Naive thymus-derived CD8-positive, alpha-beta T cell (primary cell): ENCODE measurements at regions not wholly inside any gene's neighbourhood (a gene's known extent, or its start where the extent isn't known, plus 50 kb on each side); places are given as distances from the start of the nearest gene placed in this dataset.

Experiments used
- ATAC-seq, 2 donors: fragments of 150-1000 bp; cut with Tn5 transposase in 1 of 2; sonication (Bioruptor Pico), chemical (Tn5 transposase) in 1 of 2; 1 replicate in 1 of 2; 2 replicates in 1 of 2; pipeline ENCODE4 v1.10.0; 2021; ENCODE audit warnings: mild to moderate bottlenecking in 2 of 2, moderate library complexity in 2 of 2
- POLR2A ChIA-PET: fragments of 350-600 bp; sonication (Branson Sonifier 250); formaldehyde crosslinking; loops from one replicate; lab custom pipeline; 2021; ENCODE audit warnings: antibody characterized with exemption; lab: Charles Lee
- DNase-seq, 10 donors: peaks; one replicate each; pipeline versions ENCODE4 v3.0.0 to v3.0.0-alpha.2; 2020 to 2022
- H3K27ac Mint-ChIP-seq, 10 donors: one replicate each; pipeline ENCODE4 v1.8.0; 2020 to 2022; ENCODE audit warnings: mild to moderate bottlenecking in 10 of 10, mixed read lengths in 10 of 10, moderate library complexity in 4 of 10, inconsistent platforms in 1 of 10
- H3K27me3 Mint-ChIP-seq, 5 donors: one replicate each; pipeline ENCODE4 v1.8.0; 2021 to 2022; ENCODE audit warnings: mixed read lengths in 5 of 5
- H3K36me3 Mint-ChIP-seq, 3 donors: one replicate each; pipeline ENCODE4 v1.8.0; 2020 to 2022; ENCODE audit warnings: mixed read lengths in 3 of 3, mild to moderate bottlenecking in 2 of 3, inconsistent platforms in 1 of 3
- H3K4me1 Mint-ChIP-seq, 4 donors: one replicate each; pipeline ENCODE4 v1.8.0; 2021 to 2022; ENCODE audit warnings: mixed read lengths in 4 of 4
- H3K4me3 Mint-ChIP-seq, 10 donors: one replicate each; pipeline ENCODE4 v1.8.0; 2020 to 2022; ENCODE audit warnings: mild to moderate bottlenecking in 10 of 10, mixed read lengths in 10 of 10, moderate library complexity in 6 of 10, inconsistent platforms in 1 of 10
- H3K9me3 Mint-ChIP-seq, 9 donors: one replicate each; pipeline ENCODE4 v1.8.0; 2020 to 2022; ENCODE audit warnings: mixed read lengths in 9 of 9, mild to moderate bottlenecking in 3 of 9, inconsistent platforms in 1 of 9, moderate library complexity in 1 of 9

DNA sequence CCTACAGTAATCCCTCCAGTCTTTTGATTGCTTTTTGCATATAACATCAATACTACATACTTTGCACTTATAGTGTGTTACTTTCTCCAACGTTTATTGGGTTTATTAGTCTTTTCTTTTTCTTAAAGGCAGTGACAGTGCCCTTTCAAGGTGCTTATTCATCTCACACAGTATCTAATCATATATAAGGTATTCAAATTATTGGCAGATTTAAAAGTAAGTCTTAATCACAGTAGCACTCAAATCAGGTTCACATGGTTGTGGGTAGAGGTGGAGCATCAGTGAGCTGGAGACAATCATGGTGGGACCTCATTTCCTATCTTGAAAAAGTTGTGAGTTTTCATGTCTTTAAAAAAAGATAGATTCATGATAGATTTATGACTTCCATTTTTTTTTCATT lies 706.2 kb downstream of the GALC start:
- H3K9me3 Mint-ChIP-seq: peaks cover 2 to 23% (median 7%) of the 10 kb centered on the region in 9 donors
- POLR2A ChIA-PET: no interaction called here
- DNase-seq (no peak), ATAC-seq (no peak)
- no peaks in the 10 kb centered on the region for H3K27me3 Mint-ChIP-seq
- no peak overlapping the region for H3K4me3 Mint-ChIP-seq
- H3K27ac Mint-ChIP-seq: no peak overlapping the region
- peaks cover 0 to 11% (median 0%) of the 10 kb centered on the region in 3 donors for H3K36me3 Mint-ChIP-seq
- peaks cover 0 to under 1% (median 0%) of the 10 kb centered on the region in 4 donors for H3K4me1 Mint-ChIP-seq

DNA sequence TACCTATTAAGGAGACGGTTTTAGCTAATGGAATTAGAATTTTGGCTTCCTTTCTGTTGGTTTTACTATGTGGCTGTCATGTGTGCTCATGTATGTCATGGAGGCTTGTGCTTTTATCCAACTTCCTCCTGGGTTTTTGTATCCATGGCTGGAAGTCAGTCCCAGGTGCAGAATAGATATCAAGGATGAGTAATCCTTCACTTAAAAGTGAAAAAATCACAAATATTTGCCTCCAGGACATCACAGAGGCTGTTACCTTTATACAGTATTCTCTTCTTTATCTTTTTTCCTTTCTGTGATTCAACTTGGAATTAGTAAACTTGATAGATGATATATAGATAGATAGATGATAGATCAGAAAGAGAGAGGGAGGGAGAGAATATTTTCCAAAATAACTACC lies 706.8 kb downstream of the GALC start:
- H3K27ac Mint-ChIP-seq: no peak overlapping the region
- no peak for ATAC-seq
- DNase-seq: no peak
- POLR2A ChIA-PET: no interaction called here
- no peaks in the 10 kb centered on the region for H3K4me1 Mint-ChIP-seq
- H3K9me3 Mint-ChIP-seq: peaks cover 0 to 18% (median 4%) of the 10 kb centered on the region in 9 donors
- peaks cover 0 to 5% (median 0%) of the 10 kb centered on the region in 3 donors for H3K36me3 Mint-ChIP-seq
- no peaks in the 10 kb centered on the region for H3K27me3 Mint-ChIP-seq
- H3K4me3 Mint-ChIP-seq: no peak overlapping the region

DNA sequence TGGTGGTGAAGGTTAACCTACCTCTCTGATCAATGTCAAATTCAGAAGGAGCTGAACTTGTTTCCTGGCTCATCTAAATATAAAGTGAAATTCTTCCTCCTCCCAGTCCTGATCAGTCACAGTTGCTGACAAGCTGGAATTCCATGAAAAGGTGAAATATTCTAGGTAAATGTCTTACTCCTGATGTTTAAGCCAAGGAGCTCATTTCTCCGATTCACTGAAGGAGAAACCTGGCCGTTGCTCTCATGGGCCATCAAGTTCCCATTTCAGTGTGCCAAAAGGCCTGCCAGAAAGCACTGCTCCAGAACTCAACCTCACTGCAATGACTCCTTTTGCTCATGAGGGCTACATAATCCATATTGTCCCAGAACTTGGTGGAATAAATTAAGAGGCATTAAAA lies 707.5 kb downstream of the GALC start:
- Mint-ChIP-seq H3K27me3 (no peaks in the 10 kb centered on the region), H3K36me3 (no peaks in the 10 kb centered on the region), H3K27ac (no peak overlapping the region), H3K4me3 (no peak overlapping the region), H3K4me1 (no peaks in the 10 kb centered on the region), H3K9me3 (peaks cover 0 to 18% (median under 1%) of the 10 kb centered on the region in 9 donors)
- POLR2A ChIA-PET: no interaction called here
- ATAC-seq: no peak
- no peak for DNase-seq

DNA sequence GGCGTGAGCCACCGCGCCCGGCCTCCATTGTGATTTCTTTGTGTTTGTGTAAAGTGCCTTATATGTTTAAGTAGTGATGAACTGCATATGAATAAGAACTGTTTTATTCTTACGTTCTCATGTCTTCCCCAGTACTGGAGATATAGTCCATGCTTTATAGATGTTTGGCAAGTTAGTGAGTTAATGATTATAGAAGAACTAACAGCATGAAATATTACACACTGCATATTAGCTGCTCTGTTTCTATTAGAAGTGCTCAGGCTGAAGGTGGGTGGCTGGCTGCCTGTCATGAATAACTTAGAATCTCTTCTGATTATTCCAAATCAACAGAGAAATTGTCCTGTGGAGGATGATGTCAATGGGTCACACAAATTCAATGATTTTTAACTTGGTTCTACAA lies 709.4 kb downstream of the GALC start:
- Mint-ChIP-seq H3K9me3 (peaks cover 0 to 8% (median 0%) of the 10 kb centered on the region in 9 donors), H3K4me3 (no peak overlapping the region), H3K36me3 (no peaks in the 10 kb centered on the region), H3K27ac (no peak overlapping the region), H3K27me3 (no peaks in the 10 kb centered on the region), H3K4me1 (no peaks in the 10 kb centered on the region)
- POLR2A ChIA-PET: no interaction called here
- ATAC-seq (no peak), DNase-seq (no peak)

DNA sequence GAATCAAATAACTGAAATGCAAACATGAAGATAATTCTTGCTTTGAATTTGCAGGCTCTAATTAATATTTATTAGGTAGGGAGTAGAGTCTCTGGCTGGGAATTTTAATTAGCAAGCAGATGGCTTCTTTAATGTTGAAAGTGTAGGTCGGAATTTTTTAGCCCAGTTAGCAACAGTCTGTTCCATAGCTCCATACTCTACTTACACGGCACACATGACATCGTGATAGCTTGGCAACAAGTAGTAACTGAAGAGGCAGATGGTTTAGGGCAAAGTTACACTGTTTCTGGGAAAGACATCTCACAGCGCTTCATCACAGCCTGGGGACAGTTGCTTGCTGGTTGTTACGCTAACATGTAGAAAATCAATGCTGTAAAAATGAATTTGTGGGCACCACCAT lies 710.7 kb downstream of the GALC start:
- no peak for DNase-seq
- Mint-ChIP-seq H3K27ac (no peak overlapping the region), H3K4me1 (no peaks in the 10 kb centered on the region), H3K36me3 (no peaks in the 10 kb centered on the region), H3K9me3 (peaks cover 0 to 8% (median under 1%) of the 10 kb centered on the region in 9 donors), H3K4me3 (no peak overlapping the region), H3K27me3 (no peaks in the 10 kb centered on the region)
- POLR2A ChIA-PET: no interaction called here
- no peak for ATAC-seq

DNA sequence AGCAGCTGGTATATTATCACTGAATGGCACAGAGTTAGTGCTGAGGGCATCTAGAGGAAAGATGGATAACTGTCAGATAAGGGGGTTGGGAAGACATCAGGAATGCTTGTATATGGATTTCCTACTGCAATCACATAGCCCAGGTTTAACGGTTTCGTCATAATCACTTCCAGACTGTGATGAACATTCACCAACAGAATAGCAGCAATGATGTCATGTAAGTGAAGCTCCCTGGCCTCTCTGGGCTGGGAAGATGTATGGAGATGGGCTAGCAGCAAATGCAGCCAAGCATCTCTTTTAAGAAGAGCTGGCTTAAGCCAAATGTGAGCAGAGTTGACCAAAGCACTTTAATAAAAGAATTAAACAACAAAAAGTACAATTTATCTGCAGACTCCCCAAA lies 714.6 kb downstream of the GALC start:
- ATAC-seq: no peak
- H3K27ac Mint-ChIP-seq: no peak overlapping the region

DNA sequence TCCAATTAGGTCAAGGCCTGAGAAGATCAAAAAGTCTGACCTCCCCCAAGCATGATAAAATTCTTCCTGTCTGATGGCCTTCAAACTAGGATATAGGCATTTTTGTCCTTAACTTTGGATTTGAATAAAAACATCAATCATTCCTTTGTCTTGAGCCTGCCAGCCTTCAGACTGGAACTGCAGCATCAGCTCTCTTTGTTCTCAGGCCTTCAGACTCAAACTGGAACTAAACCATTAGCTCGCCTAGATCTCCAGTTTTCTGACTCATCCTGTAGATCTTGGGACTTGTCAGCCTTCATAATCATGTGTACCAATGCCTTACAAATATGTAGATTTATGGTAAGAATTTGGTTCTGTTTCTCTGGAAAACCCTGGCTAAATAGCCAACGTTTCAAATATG lies 721.7 kb downstream of the GALC start:
- H3K36me3 Mint-ChIP-seq: no peaks in the 10 kb centered on the region
- DNase-seq: no peak
- no peak overlapping the region for H3K4me3 Mint-ChIP-seq
- no peaks in the 10 kb centered on the region for H3K4me1 Mint-ChIP-seq
- H3K27ac Mint-ChIP-seq: no peak overlapping the region
- no peaks in the 10 kb centered on the region for H3K27me3 Mint-ChIP-seq
- peaks cover 3 to 46% (median 18%) of the 10 kb centered on the region in 9 donors for H3K9me3 Mint-ChIP-seq
- ATAC-seq: no peak
- POLR2A ChIA-PET: no interaction called here

More for the DNA sequence above, 714.6 kb downstream of the GALC start:
- no peaks in the 10 kb centered on the region for H3K27me3 Mint-ChIP-seq
- no peak overlapping the region for H3K4me3 Mint-ChIP-seq
- peaks cover 0 to 22% (median 9%) of the 10 kb centered on the region in 9 donors for H3K9me3 Mint-ChIP-seq
- POLR2A ChIA-PET: no interaction called here
- no peak for DNase-seq
- H3K4me1 Mint-ChIP-seq: no peaks in the 10 kb centered on the region
- no peaks in the 10 kb centered on the region for H3K36me3 Mint-ChIP-seq

DNA sequence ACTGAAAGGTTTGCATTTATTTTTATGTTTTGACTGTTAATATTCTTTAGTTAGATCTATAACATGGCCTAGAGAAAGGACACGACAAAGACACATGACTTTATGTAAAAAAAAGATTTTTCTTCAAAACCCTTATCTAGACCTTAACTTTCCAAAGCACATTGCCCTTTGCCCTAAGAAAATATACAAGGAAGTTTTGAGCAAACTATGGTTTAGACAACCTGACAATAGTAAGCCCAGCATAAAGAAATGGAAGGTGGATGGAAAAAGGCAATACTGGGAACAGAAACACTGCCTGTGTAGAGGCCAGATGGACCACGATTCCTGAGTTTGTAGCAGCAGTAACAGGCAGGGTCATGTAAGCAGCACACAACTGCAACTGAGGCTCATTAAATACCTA lies 724.0 kb downstream of the GALC start:
- Mint-ChIP-seq H3K27me3 (no peaks in the 10 kb centered on the region), H3K36me3 (no peaks in the 10 kb centered on the region), H3K9me3 (peaks cover 3 to 40% (median 17%) of the 10 kb centered on the region in 9 donors), H3K27ac (no peak overlapping the region), H3K4me1 (no peaks in the 10 kb centered on the region), H3K4me3 (no peak overlapping the region)
- POLR2A ChIA-PET: no interaction called here
- DNase-seq (no peak), ATAC-seq (no peak)

DNA sequence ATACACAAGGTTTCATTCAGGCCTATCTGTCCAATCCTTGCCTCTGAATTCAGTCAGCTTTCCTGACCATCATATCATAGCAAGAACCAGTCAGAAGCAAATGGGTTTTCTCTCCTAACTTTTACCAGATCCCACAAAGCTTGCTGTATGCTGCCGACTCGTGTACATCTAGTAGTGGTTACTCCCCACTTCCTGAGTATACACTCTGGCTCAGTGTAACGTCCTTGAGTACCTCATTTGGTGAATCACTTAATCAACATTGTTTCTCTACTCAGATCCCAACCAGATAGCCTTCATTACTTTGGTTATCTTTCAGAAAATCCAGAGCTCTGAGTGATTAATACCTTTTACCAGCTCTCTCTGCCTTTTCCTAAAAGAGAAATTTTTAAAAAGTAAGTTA lies 728.2 kb downstream of the GALC start:
- Mint-ChIP-seq H3K36me3 (no peaks in the 10 kb centered on the region), H3K9me3 (peaks cover 0 to 21% (median 9%) of the 10 kb centered on the region in 9 donors), H3K27ac (no peak overlapping the region), H3K27me3 (no peaks in the 10 kb centered on the region), H3K4me3 (no peak overlapping the region), H3K4me1 (no peaks in the 10 kb centered on the region)
- POLR2A ChIA-PET: no interaction called here
- DNase-seq (no peak), ATAC-seq (no peak)

DNA sequence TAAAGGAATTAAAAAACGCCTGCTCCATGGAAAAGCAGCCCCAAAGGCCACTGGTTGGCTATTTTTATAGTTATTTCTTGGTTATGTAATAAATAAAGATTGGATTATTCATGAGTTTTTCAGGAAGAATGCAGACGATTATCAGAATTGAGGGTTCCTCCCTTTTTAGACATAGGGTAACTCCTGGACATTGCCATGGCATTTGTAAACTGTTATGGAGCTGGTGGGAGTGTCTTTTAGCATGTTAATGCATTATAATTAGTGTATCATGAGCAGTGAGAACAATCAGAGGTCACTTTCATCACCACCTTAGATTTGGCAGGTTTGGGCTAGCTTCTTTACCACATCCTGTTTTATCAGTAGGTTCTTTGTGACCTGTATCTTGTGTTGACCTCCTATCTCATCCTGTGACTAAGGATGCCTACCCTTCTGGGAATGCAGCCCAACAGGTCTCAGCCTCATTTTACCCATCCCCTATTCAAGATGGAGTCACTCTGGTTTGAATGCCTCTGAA lies 728.7 kb downstream of the GALC start:
- Mint-ChIP-seq H3K9me3 (peaks cover 0 to 16% (median 9%) of the 10 kb centered on the region in 9 donors), H3K4me1 (no peaks in the 10 kb centered on the region), H3K27ac (no peak overlapping the region), H3K27me3 (no peaks in the 10 kb centered on the region), H3K36me3 (no peaks in the 10 kb centered on the region), H3K4me3 (no peak overlapping the region)
- ATAC-seq (no peak), DNase-seq (no peak)
- POLR2A ChIA-PET: no interaction called here

DNA sequence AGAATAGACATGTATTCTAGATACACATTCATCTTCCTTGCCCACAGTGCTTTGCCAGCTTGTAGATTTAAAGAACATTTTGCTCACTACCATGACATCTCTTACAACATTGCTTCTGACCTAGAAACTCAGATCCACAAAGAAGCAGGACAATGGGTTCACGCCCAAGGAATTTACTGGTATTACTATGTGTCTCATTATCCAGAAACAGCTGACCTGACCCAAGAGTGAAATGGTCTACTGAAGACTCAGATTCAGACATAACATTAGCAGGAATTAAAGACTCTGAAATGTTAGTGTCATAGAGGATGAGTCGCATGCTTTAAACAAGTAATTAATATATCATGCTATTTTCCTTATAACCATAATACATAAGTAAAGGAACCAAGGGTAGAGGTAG lies 731.4 kb downstream of the GALC start:
- Mint-ChIP-seq H3K36me3 (no peaks in the 10 kb centered on the region), H3K4me3 (no peak overlapping the region), H3K9me3 (peaks cover 4 to 18% (median 9%) of the 10 kb centered on the region in 9 donors), H3K4me1 (no peaks in the 10 kb centered on the region), H3K27ac (no peak overlapping the region), H3K27me3 (no peaks in the 10 kb centered on the region)
- DNase-seq (no peak), ATAC-seq (no peak)
- POLR2A ChIA-PET: no interaction called here

DNA sequence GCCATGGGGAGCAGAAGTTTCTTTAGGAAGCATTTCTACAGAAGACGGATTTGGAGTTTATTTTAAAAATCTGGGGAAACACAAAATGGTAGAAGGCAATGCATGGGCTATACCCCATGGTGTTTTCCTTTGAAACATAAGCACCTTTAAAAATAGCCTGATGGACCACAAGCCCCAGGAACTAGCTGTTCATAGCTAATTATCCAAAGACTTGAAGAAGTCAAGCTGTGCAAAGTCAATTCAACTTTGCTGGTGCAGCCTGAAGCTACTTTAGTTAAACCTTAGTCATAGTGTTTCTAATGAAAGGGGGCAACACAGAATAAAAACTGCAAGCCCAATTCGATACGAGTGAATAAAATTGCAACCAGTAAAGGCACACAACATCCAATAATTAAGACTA lies 732.5 kb downstream of the GALC start:
- Mint-ChIP-seq H3K36me3 (no peaks in the 10 kb centered on the region), H3K27me3 (no peaks in the 10 kb centered on the region), H3K4me3 (no peak overlapping the region), H3K9me3 (peaks cover 5 to 16% (median 9%) of the 10 kb centered on the region in 9 donors), H3K27ac (no peak overlapping the region), H3K4me1 (no peaks in the 10 kb centered on the region)
- ATAC-seq (no peak), DNase-seq (no peak)
- POLR2A ChIA-PET: no interaction called here

DNA sequence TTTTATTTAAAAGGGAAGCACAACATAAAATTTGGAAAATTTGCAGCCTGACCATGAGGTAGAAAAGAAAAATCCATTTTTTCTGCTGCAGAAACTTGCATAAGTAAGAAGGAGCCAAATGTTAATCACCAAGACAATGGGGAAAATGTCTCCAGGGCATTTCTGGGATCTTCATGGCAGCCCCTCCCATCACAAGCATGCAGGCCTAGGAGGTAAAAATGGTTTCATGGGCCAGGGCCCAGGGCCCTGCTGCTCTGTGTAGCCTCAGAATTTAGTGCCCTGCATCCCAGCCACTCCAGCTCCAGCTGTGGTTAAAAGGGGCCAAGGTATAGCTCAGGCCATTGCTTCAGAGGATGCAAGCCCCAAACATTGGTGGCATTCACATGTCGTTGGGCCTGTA lies 735.6 kb downstream of the GALC start:
- Mint-ChIP-seq H3K36me3 (no peaks in the 10 kb centered on the region), H3K27me3 (no peaks in the 10 kb centered on the region), H3K4me1 (no peaks in the 10 kb centered on the region), H3K9me3 (peaks cover 3 to 11% (median 5%) of the 10 kb centered on the region in 9 donors), H3K4me3 (no peak overlapping the region), H3K27ac (no peak overlapping the region)
- ATAC-seq: no peak
- POLR2A ChIA-PET: no interaction called here
- DNase-seq: no peak

DNA sequence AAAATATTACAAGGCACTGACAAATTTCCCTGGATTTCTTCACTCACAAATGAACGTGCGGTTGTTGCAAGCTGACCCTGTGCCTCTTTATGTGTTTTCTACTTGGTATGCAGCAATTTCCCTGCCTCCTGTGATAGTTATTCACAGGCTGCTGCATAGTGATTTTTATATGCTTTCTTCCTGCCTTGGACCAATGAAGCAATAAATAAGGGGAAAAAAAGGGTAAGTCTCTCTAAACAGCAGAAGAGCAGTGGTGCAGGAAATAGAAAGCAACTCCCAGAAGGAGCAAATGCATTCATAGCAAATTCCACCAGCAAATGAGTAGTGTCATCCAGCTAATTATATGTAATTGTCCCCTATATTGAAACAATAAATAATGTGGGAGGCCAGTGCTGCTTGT lies 737.9 kb downstream of the GALC start:
- Mint-ChIP-seq H3K4me1 (no peaks in the 10 kb centered on the region), H3K4me3 (no peak overlapping the region), H3K27me3 (no peaks in the 10 kb centered on the region), H3K36me3 (no peaks in the 10 kb centered on the region), H3K27ac (no peak overlapping the region), H3K9me3 (peaks cover 4 to 13% (median 5%) of the 10 kb centered on the region in 9 donors)
- ATAC-seq (no peak), DNase-seq (no peak)
- POLR2A ChIA-PET: no interaction called here
